A673 (cell line): ENCODE measurements at regions not wholly inside any gene's neighbourhood (a gene's known extent, or its start where the extent isn't known, plus 50 kb on each side); places are given as distances from the start of the nearest gene placed in this dataset.

ENCODE experiments used
- EZH2 ChIP-seq: fragments of 200-600 bp; sonication (generic); IDR thresholded peaks from 2 replicates; pipeline ENCODE4 v1.6.1; 2017; ENCODE audit warnings: borderline replicate concordance, low read depth, mild to moderate bottlenecking, mixed read lengths, antibody characterized with exemption, low read length; ENCODE audit not compliant: poor library complexity, severe bottlenecking
- TF ChIP-seq, protein P1 (sequence below): fragments of 300-800, 200-600 bp; sonication (generic); conservative IDR thresholded peaks from 2 replicates; pipeline ENCODE4 v1.5.1; 2017; ENCODE audit warnings: low read depth, mild to moderate bottlenecking, antibody characterized with exemption, low read length, moderate library complexity, mixed read lengths

DNA sequence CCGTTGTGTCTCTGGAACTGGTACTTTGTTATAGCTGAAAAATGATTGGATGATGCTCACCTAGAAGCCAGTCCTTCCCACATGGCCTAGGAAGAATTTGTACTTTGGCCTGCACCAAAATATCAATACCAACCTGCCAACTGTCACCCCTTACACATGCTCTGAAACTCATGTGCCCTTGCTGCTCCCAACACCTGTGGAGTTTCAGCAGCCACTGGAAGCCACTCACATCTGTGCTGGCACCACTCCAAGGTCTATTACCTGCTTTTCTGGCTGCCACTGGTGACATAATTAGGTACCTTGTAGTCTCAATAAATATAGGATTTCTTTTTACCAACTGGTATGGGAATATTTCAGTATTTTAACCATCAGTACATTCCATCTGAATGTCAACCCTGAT lies 363.6 kb downstream of the SH3GL2 start:
- TF ChIP-seq, protein P1, sequence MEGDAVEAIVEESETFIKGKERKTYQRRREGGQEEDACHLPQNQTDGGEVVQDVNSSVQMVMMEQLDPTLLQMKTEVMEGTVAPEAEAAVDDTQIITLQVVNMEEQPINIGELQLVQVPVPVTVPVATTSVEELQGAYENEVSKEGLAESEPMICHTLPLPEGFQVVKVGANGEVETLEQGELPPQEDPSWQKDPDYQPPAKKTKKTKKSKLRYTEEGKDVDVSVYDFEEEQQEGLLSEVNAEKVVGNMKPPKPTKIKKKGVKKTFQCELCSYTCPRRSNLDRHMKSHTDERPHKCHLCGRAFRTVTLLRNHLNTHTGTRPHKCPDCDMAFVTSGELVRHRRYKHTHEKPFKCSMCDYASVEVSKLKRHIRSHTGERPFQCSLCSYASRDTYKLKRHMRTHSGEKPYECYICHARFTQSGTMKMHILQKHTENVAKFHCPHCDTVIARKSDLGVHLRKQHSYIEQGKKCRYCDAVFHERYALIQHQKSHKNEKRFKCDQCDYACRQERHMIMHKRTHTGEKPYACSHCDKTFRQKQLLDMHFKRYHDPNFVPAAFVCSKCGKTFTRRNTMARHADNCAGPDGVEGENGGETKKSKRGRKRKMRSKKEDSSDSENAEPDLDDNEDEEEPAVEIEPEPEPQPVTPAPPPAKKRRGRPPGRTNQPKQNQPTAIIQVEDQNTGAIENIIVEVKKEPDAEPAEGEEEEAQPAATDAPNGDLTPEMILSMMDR: no peak
- no peak for TF ChIP-seq EZH2
